Activated CD4-positive, CD25-positive, alpha-beta regulatory T cell treated with anti-CD3 and anti-CD28 coated beads, Interleukin-2, amount 50 U/mL, for 16 hours (primary cell): ENCODE measurements at regions not wholly inside any gene's neighbourhood (a gene's known extent, or its start where the extent isn't known, plus 50 kb on each side); places are given as distances from the start of the nearest gene placed in this dataset.

Experiments
- DNase-seq: peaks from one replicate; pipeline ENCODE4 v3.0.0-alpha.2; 2020; ENCODE audit warnings: low read depth, low spot score

DNA sequence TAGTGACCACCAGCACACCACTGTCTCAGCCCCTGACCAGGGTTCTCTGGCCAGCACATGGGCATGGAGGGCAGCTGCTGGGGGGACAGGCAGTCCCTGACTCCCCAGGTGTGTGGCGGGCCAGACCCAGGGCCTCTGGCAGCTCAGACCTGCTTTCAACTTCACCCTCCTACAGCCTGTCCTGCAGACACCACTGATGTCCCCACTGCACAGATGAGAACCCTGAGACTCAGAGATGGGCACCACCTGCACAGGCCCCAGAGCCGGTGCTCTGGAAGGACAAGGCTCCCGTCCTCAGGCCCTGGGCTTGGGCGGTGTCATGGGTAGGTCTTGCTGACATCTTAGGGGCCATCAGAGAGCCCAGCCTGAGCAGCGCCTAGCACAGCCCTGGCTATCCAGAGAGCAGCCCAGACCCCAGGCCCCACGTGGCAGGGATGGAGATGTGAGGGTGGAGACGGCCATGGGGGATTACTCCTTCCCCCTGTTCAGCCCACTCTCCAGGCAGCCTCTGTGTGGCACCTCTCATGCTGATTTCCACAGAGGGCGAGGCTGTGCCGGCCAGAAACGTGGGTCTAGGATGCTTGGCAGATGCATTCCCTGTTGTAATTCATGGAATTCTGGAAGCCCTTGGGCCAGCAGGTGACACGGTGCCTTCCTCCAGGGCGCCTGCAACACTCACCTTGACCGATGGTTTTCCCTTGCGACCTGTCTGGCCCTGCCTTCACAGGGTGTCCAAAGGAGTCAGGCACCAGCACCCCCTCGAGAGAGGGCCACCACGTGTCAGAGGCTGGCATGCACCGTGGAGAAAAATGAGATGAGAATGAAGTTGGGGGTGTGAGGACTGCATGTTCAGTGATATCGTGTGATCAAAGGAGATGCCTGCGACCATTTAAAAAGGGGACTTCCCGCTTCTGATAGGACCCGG lies 61.2 kb upstream of the GLI2 start:
- no peak for DNase-seq

DNA sequence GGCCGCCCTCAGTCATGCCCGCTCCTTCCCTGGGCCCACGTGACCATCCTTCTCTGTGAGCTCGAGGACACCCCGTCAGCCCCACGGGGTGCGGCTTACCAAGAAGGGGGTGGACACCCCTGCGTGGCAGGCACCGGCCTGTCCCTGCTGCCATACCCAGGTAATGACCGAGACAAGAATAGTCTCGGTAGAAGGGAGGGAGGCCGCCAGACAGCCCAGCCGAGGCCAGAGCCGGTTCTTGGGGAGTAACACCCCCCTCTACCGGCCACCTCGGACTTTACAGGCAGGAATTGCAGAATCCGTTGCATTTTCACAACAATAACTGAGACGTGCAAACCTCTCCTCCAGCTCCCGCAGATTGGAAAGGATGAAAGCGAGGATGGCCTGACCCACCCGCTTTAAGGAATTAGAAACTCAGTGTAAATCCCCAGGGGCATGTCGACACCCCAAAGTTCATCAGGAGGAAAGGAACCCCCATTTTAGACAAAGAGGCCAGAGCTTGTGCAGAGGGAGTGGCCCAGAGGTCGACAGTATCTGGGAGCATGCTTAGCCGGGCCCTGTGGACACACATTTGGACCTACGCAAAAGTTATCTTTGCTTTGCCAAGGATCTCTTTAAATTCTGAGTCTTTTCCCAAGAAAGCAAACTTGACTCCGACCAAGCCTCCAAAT lies 60.1 kb upstream of the GLI2 start:
- no peak for DNase-seq

- no peak for DNase-seq
Measured at GRCh38 chr2:120677221-120677620, 58.4 kb upstream of the GLI2 start.

GRCh38 chr2:120677696-120678247 lies 57.9 kb upstream of the GLI2 start:
- DNase-seq: no peak

DNA sequence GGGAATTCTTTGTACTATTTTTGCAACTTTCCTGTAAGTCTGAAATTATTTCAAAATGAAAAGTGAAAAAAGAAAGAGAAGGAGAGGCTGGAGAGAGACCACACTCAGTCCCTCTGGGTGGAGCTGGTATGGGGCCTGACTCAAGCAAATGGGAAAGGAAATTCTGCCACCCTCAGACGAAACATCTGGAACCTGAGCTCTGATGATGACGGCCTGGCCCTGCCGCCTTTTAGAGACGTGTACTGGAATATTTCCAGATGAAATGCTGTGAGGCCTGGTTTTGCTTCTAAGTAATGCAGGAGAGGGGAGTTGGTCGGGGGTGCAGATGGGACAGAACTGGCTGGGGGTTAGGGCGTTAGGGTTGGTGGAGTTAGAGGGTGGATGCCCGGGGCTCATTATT lies 57.4 kb upstream of the GLI2 start:
- no peak for DNase-seq

DNA sequence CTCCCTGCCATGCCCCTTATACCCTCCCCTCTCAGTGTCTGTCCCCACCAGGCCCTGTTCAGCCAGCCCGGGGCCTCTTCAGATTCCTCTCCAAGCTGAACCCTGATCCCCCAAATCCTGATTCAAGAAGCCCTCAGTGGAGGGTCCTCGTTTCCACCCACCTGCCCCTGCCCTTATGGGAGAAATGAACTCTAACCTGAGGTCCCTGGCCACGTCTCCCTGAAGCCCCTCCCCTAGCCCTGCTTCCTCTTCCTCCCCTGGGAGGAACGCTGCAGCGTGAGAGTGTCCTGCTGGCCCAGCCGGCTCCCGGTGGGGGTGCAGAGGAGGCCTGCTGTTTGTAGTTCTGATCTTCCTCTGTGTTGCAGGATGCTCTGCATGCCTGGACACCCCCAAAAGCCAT lies 56.7 kb upstream of the GLI2 start:
- DNase-seq: no peak

DNA sequence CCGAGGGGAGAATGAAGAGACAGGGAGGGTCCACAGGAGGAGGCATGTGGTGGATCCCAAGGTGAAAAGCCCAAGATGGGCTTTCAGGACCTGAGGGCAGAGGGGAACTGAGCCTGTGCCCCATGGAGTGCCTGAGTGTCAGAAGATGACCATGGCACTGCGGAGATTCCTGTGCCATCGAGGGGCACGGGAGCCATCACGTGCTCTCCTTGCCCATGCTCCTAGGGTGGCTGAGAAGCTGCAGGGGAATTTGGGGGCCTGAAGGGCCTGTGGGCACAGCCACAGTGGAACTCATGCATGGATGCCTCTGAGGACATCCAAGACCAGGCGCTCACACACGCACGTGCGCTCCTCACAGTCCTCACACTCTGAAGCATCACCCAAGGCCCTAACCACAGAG lies 56.1 kb upstream of the GLI2 start:
- DNase-seq: no peak

DNA sequence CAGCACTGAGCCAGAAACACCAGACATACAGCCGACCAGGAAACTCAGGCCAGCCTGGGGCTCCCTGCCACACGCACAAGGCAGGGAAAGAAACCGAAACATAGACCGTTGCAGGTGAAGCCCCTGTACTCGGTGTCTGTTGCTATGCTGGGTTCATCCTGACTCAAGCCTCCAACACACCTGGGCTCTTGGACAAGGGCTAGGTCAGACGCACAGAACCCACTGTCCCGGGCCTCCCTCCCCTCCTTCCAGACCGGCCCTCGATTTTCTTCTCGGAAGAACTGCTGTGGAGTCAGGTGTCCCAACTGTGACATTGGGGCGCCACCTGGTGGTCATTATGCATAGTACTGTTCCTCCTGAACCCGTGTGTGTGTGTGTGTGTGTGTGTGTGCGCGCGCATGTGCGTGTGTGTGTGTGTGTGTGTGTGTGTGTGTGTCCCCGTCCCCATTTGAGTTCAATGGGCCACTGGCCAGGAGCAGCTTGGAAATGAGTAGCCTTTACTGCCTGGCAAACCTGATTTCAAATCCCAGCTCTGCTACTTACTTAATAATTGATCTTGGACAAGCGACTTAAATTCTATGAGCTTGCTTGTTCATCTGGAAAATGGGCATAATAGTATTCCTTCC lies 55.4 kb upstream of the GLI2 start:
- peak; percentile 51 for DNase-seq

DNA sequence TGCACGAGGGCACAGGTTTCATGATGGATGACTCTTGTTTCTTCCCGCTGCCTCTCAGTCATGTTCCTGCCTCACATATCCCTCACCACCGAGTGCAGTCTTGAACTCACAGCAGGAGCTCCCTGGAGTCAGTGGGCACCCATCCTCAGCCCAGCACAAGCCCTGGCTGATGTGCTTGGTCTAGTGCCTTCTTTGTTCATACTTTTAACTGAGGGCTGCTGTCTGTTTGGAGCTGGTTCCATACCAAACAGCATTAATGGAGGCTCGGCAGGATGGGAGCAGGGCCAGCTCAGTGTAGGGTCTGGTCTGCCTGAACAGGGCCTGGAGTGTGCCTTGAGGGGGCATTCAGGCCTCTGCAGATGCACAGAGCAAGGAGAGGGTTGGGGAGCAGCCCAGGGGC lies 54.5 kb upstream of the GLI2 start:
- no peak for DNase-seq

DNA sequence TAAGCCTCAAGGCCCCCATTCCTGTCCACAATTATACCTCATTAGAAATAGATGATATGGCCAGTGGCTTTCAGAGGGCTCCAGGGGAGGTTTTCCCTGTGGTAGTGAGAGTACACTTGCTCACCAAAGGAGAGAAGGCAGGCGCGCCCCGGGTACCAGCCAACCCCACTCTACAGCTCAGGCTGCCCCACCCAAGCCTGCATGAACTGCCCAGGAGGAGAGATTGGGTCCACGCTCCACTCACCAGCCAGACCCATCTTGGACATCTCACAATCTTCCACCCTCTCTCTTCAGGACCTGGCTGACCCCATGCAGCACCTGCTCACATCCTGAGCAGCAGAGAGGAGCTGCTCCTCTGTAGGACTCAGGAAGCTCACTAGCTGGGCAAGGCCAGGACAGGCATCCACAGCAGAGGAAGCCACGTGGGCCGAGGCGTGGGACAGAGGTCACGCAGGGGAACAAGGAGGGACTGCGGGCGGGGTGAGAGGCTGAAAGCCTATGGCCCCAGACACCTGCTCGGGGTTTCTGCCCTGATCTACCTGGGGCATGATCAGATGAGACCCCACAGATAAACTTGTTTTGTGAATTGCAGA lies 53.9 kb upstream of the GLI2 start:
- no peak for DNase-seq

GRCh38 chr2:120682654-120683053 lies 53.0 kb upstream of the GLI2 start:
- no peak for DNase-seq

DNA sequence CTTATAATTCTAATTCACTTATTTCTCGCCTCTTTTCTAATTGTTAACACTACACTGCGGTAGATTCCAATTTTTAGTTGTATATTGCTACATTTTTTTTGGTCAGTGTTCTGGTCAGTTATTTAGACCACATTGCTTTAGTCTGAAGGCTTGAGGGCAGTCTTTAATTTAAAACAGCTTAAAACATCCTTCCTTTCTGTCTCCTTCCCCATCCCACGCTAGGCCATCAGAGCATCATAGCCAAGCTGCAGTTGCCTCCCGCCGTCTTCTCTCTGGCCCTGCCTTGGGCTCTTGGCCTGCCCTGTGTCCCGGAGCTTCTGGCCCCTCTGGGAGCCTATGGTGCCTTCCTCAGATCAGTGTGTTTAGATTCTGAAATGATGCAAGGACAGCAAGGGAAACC lies 52.6 kb upstream of the GLI2 start:
- DNase-seq: no peak

DNA sequence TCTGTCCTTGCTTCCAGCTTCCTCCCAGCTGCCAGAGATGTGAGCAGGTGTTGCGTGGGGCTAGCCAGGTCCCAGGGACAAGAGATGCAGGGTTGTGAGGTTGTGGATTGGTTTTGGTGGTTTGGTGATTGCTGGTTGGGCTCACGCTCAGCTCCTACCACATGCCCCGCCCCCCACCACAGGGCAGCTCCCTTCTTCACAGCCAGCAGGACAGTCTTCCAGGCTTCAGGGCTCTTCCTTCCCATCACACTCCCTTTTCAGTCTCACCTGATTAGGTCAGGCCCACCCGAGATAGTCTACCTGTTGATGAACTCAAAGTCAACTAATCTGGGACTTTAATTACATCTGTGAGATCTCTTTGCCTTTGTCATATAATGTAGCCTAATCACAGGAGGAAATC lies 52.0 kb upstream of the GLI2 start:
- DNase-seq: no peak

- no peak for DNase-seq
Measured at GRCh38 chr2:120684289-120685065, 51.2 kb upstream of the GLI2 start.

GRCh38 chr2:120685066-120685973 lies 50.3 kb upstream of the GLI2 start:
- no peak for DNase-seq
